ENCODE measurements at regions not wholly inside any gene's neighbourhood (a gene's known extent, or its start where the extent isn't known, plus 50 kb on each side); places are given as distances from the start of the nearest gene placed in this dataset.

- H3K4me3 ChIP-seq (ENCODE audit: low read depth, low read length) = no peak overlapping the region
- TF ChIP-seq CTCF (IDR thresholded peaks at IDR 0.05; ENCODE audit: control insufficient read depth, extremely low read depth, insufficient read depth) = no peak
- no peak for DNase-seq (ENCODE audit: low read depth)
Observed at GRCh38 chr11:101726988-101727387, 143.2 kb upstream of the TRPC6 start.

GRCh38 chr11:101723371-101723770, 139.6 kb upstream of the TRPC6 start:
- no peak for TF ChIP-seq CTCF (IDR thresholded peaks at IDR 0.05; ENCODE audit: control insufficient read depth, extremely low read depth, insufficient read depth)
- DNase-seq (ENCODE audit: low read depth) = no peak
- no peak overlapping the region for H3K4me3 ChIP-seq (ENCODE audit: low read depth, low read length)

GRCh38 chr11:101721270-101721669, 137.5 kb upstream of the TRPC6 start:
- DNase-seq (ENCODE audit: low read depth) = no peak
- H3K4me3 ChIP-seq (ENCODE audit: low read depth, low read length) = no peak overlapping the region
- TF ChIP-seq CTCF (IDR thresholded peaks at IDR 0.05; ENCODE audit: control insufficient read depth, extremely low read depth, insufficient read depth) = no peak

GRCh38 chr11:101718402-101718801, 134.6 kb upstream of the TRPC6 start:
- H3K4me3 ChIP-seq (ENCODE audit: low read depth, low read length) = no peak overlapping the region
- no peak for TF ChIP-seq CTCF (IDR thresholded peaks at IDR 0.05; ENCODE audit: control insufficient read depth, extremely low read depth, insufficient read depth)
- DNase-seq (ENCODE audit: low read depth) = no peak

- no peak for DNase-seq (ENCODE audit: low read depth)
- TF ChIP-seq CTCF (IDR thresholded peaks at IDR 0.05; ENCODE audit: control insufficient read depth, extremely low read depth, insufficient read depth) = no peak
- H3K4me3 ChIP-seq (ENCODE audit: low read depth, low read length) = no peak overlapping the region
Observed at GRCh38 chr11:101717619-101718018, 133.8 kb upstream of the TRPC6 start.

GRCh38 chr11:101715281-101715680, 131.5 kb upstream of the TRPC6 start:
- no peak for DNase-seq (ENCODE audit: low read depth)
- no peak overlapping the region for H3K4me3 ChIP-seq (ENCODE audit: low read depth, low read length)
- TF ChIP-seq CTCF (IDR thresholded peaks at IDR 0.05; ENCODE audit: control insufficient read depth, extremely low read depth, insufficient read depth) = no peak

- no peak overlapping the region for H3K4me3 ChIP-seq (ENCODE audit: low read depth, low read length)
- DNase-seq (ENCODE audit: low read depth) = no peak
- no peak for TF ChIP-seq CTCF (IDR thresholded peaks at IDR 0.05; ENCODE audit: control insufficient read depth, extremely low read depth, insufficient read depth)
Observed at GRCh38 chr11:101707477-101707876, 123.7 kb upstream of the TRPC6 start.

Data from LNCaP clone FGC (cell line).